Stomach (tissue), 4 donors: ENCODE measurements at regions not wholly inside any gene's neighbourhood (a gene's known extent, or its start where the extent isn't known, plus 50 kb on each side); places are given as distances from the start of the nearest gene placed in this dataset.

Experiments
- POLR2A ChIP-seq, 4 donors: fragments of 450-650 bp; IDR thresholded peaks; one replicate each; pipeline ENCODE4 v1.6.1; 2016; ENCODE audit warnings: antibody characterized with exemption in 4 of 4, control low read depth in 2 of 4, mild to moderate bottlenecking in 1 of 4, moderate library complexity in 1 of 4
- TF ChIP-seq, protein P1 (sequence below), 7 experiments: fragments of 450-650 bp in 4 of 7; fragments of 200-600 bp in 3 of 7; sonication (generic) in 3 of 7; IDR thresholded peaks; one replicate each; pipeline ENCODE4 v1.5.1; 2016 to 2019; ENCODE audit warnings: antibody characterized with exemption in 7 of 7, control low read depth in 2 of 7, mild to moderate bottlenecking in 1 of 7

- TF ChIP-seq, protein P1, sequence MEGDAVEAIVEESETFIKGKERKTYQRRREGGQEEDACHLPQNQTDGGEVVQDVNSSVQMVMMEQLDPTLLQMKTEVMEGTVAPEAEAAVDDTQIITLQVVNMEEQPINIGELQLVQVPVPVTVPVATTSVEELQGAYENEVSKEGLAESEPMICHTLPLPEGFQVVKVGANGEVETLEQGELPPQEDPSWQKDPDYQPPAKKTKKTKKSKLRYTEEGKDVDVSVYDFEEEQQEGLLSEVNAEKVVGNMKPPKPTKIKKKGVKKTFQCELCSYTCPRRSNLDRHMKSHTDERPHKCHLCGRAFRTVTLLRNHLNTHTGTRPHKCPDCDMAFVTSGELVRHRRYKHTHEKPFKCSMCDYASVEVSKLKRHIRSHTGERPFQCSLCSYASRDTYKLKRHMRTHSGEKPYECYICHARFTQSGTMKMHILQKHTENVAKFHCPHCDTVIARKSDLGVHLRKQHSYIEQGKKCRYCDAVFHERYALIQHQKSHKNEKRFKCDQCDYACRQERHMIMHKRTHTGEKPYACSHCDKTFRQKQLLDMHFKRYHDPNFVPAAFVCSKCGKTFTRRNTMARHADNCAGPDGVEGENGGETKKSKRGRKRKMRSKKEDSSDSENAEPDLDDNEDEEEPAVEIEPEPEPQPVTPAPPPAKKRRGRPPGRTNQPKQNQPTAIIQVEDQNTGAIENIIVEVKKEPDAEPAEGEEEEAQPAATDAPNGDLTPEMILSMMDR (IDR thresholded peaks at IDR 0.05): no peak
- TF ChIP-seq POLR2A (IDR thresholded peaks at IDR 0.05): no peak
Measured at GRCh38 chr14:66249544-66249943, 236.6 kb upstream of the CCDC196 start.
